ENCODE measurements at regions not wholly inside any gene's neighbourhood (a gene's known extent, or its start where the extent isn't known, plus 50 kb on each side); places are given as distances from the start of the nearest gene placed in this dataset.

DNA sequence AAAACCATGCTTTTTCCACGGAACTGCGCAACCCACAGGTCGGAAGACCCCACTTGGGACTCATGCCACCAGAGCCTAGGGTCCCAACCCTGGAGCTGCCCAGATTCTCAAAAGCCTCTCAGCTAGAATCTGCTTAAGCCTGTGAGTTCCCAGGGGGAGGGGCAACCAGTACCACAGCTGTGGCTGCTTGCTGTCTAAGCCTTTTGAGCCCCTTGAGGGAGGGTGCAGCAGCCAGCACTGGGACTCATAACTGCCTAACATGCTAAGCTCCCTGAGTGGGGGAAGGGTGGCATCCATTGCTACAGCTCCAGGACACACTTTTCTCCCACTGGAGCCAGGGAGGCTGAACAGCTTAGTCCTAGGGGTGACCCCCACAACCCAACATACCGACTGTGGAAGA, 485.6 kb upstream of the GRM3 start:
- no peak for TF ChIP-seq POLR2AphosphoS5 (IDR thresholded peaks at IDR 0.05; ENCODE audit: low read depth, low read length)
- TF ChIP-seq, protein P1, sequence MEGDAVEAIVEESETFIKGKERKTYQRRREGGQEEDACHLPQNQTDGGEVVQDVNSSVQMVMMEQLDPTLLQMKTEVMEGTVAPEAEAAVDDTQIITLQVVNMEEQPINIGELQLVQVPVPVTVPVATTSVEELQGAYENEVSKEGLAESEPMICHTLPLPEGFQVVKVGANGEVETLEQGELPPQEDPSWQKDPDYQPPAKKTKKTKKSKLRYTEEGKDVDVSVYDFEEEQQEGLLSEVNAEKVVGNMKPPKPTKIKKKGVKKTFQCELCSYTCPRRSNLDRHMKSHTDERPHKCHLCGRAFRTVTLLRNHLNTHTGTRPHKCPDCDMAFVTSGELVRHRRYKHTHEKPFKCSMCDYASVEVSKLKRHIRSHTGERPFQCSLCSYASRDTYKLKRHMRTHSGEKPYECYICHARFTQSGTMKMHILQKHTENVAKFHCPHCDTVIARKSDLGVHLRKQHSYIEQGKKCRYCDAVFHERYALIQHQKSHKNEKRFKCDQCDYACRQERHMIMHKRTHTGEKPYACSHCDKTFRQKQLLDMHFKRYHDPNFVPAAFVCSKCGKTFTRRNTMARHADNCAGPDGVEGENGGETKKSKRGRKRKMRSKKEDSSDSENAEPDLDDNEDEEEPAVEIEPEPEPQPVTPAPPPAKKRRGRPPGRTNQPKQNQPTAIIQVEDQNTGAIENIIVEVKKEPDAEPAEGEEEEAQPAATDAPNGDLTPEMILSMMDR (IDR thresholded peaks at IDR 0.05; ENCODE audit: control extremely low read depth in 1 of 3, insufficient read depth in 1 of 3, low read depth in 1 of 3, low read length in 3 of 3) = no peak
- TF ChIP-seq EP300 (IDR thresholded peaks at IDR 0.05; ENCODE audit: borderline replicate concordance in 1 of 2, low read depth in 2 of 2, low read length in 2 of 2) = no peak
- no peak for TF ChIP-seq TAF1 (IDR thresholded peaks at IDR 0.05; ENCODE audit: low read depth, low read length)
- TF ChIP-seq, protein P2, sequence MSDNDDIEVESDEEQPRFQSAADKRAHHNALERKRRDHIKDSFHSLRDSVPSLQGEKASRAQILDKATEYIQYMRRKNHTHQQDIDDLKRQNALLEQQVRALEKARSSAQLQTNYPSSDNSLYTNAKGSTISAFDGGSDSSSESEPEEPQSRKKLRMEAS (IDR thresholded peaks at IDR 0.05) = no peak
- TF ChIP-seq EZH2 (IDR thresholded peaks at IDR 0.05; ENCODE audit: low read depth, low read length, severe bottlenecking) = no peak
- no peak for TF ChIP-seq NRF1 (IDR thresholded peaks at IDR 0.05; ENCODE audit: low read depth, low read length)
- TF ChIP-seq RAD21 (IDR thresholded peaks at IDR 0.05 in 1 of 2, conservative IDR thresholded peaks at IDR 0.05 in 1 of 2; ENCODE audit: low read depth in 2 of 2, low read length in 2 of 2) = no peak
- TF ChIP-seq CBX8 (IDR thresholded peaks at IDR 0.05; ENCODE audit: borderline replicate concordance, low read depth, low read length) = no peak

All from H1 (cell line).